ENCODE measurements at regions not wholly inside any gene's neighbourhood (a gene's known extent, or its start where the extent isn't known, plus 50 kb on each side); places are given as distances from the start of the nearest gene placed in this dataset.
A peak's percentile ranks its signal among the peaks of the same experiment; 100 is the strongest.

DNA sequence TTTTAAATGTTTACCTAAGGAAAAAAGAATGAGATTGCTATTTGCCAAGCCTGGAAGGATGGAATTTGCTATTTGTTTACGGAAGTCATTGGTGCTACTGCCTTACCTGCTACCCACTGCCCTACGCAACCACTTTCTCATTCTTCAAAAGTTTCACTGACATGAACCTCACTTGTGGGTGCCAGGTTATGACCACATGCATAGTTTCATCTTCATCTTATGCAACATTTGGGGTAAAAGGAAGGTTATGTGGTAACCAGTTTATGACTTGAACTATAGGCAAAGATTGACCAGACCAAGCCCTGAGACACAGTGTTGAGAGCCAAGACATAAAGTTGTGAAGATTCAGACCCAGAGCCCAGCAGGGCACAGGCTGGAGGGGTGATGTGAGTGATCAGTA is 142.5 kb downstream of the LACC1 start:
- DNase-seq (ENCODE audit: low spot score): no peak

DNA sequence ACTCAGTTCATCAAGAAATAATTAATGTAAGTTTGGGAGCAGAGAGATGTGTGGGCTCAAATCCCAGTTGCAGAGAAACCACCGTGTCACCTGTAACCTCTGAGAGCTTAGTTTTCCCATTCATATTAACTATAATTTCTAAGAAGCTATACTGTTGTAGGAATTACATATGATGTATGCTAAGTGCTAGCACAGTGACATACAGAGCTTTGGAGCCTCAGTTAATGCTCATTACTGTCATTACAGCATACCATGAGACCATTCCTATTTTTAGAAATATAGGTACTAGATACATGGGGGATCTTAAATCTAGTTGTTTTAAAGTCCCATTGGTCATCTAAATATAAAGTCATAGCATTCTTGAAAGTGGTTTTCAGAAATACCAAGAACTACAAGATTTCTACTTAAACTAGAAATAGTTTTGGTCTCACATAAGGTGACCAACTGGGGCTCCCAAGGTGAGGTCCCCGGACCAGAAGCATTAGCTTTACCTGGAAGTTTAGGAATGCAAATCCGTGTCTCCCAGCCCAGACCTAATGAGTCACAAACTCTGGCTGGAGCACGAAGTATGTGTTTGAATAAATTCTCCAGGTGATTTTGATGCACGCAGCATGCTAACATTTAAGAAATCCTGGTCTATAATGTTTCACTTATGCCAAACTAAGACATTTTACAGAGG is 144.6 kb downstream of the LACC1 start:
- DNase-seq (ENCODE audit: low spot score): no peak

DNA sequence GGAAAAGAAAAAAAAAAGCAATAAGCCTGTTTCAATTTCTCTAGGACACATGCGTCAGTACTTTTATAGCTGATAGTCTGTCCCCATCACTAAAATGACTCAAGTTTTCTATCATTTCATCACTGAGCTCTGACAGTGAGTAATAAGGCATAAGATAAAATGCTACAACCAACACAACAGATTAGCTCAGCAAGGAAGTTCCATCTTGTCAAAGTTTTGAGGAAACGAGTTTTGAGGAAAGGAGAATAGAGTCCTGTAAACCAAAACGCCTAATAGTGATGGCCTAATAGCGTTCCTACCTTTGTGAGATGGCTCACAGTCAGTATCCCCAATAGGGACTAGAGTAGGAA is 145.1 kb downstream of the LACC1 start:
- DNase-seq (ENCODE audit: low spot score): no peak

DNA sequence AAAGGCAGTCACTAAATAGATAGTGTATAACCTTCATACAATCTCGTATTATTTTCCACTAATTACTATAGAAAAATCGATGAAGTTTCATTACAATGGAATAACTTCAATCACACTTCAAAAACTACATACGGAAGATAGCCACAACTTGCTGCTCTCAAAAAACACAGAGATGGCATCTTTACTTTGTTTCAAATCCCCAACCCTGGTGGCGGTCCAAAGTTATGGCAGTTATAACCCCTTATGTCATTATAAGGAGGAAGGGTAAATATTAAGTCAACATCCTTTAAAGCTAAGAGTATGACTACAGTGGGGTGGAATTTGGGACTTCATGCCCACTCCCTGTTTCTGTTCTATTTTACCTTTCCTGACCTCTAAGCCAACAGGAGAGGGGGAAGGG is 146.5 kb downstream of the LACC1 start:
- DNase-seq (ENCODE audit: low spot score): no peak

DNA sequence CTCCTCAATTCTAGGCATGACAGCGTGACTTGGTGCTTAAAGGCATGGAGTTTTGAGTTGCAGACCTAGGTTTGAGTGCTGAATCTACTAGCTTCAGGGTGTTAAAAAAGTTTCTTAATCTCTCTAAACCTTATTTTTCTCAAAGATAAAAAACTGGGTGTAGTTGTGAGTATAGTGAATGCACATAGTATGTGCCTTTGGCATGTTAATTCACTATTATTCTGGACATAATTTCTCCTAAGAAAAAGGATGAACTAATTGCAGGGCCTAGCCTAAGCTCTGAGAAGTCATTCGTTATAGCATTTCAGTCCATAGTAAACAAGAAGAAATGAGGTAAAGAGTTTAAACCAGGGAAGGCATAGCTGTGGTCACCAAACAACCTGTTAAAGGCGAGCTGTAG is 149.0 kb downstream of the LACC1 start:
- DNase-seq (ENCODE audit: low spot score): no peak

DNA sequence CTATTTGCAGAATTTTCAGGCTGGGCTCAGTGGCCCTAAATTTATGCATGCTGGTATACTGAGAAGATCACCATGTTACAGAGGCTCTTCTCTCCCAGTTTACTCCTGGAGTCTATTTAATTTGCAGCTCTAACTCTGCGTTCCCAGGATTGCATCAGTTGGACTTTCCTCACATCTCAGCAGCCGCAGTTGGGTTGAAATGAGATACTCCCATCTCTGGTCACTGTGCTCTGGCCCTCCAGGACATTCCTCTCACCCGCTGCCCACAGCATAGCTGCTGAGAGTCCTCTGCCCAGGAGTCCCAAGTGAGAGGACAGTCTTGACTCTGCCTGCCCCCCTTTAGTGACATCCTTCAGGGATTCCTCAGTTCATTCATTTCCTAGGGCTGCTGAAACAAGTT is 150.9 kb downstream of the LACC1 start:
- DNase-seq (ENCODE audit: low spot score): no peak

DNA sequence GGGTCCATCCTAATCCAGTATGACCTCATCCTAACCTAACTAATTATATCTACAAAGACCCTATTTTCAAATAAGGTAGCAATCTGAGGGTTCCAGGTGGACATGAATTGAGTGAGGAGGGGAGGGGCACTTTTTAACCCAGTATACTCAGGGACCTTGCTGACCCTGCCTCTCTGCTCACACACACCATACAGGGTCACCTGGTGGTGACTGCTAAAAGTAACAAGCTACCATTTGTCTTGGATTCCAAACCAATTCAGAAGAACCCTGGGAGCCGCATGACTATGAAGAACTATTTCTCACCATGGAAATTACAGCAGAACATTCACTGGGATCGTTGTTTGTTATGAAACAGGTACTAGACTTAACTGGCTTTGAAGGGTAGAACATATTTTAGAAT is 151.9 kb downstream of the LACC1 start:
- DNase-seq (ENCODE audit: low spot score): no peak

DNA sequence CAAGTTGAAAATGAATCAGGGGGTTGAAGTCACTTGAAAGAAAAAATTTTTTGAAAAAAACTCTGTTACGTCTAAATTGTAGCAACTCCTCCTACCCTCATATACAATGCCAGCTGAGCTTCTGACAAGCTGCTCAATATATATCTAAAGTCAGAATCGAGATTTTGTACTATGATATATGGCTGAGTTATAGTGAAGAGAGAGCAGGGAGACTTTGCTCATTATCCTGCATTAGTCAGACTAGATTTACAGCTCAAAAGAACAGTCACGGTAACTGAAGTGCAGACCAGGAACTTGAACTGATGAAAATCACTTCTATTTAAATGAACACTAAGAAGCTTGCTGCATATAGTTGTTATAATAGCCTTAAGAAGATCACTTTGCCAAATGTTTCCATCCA is 153.1 kb downstream of the LACC1 start:
- no peak for DNase-seq (ENCODE audit: low spot score)

DNA sequence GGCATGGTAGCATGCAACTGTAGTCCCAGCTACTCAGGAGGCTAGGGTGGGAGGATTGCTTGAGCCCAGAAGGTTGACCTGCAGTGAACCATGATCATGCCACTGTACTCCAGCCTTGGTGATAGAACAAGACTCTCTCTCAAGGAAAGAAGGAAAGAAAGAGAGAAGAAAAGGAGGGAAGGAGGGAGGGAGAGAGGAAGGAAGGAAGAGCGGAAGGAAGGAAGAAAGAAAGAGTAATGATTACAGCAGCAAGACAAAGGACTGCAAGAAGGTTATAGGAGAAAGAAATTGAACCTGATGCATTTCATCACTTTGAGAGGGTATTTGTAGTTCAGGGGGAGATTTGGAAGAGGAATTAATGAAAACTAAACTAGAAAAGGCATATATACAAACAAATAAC is 155.7 kb downstream of the LACC1 start:
- no peak for DNase-seq (ENCODE audit: low spot score)

DNA sequence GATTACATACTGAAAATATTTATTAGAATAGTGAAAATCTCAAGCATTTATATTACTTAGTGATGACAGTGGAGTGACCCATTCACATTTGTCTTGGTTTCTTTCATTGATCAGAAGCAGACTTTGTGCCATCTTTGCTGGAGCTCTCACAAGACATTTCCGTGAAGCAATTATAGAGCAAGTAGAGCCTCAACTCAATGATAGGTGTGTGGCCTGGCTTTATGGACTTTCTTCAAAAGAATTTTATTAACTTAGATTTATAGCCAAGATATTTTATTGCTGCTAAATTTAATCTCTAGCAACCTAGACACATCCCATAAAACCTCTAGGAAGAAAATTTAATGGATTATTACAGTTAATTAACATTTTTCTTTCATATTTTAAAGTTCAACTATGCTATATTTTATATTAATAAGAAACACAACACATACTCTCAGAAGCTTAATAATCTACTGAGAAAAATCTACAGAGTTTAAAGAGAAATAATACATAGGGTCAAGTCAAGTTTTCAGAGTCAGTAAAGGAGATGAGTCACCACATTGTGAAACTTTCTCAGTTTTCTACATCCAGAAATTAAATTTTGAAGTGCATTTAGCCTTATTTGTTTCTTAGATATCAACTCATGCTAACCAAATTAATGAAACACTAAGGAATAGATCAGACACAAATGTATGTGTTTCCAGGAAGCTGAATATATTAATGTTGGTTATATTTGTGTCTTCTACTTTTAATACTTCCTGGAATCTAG is 160.5 kb downstream of the LACC1 start:
- DNase-seq (ENCODE audit: low spot score): no peak

DNA sequence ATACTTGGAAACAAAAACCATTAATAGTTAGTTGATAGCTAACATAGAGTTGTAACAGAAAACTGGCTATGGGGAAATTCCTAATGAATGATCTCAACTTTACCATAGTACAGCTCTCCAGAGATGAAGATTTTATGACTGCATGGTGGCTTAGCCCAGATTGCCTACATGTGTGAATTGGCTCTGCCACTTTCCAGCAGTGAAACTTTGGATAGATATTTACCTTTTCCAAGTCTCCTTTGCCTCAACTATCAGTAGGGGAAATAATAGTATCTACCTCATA is 161.1 kb downstream of the LACC1 start:
- DNase-seq (ENCODE audit: low spot score): no peak

DNA sequence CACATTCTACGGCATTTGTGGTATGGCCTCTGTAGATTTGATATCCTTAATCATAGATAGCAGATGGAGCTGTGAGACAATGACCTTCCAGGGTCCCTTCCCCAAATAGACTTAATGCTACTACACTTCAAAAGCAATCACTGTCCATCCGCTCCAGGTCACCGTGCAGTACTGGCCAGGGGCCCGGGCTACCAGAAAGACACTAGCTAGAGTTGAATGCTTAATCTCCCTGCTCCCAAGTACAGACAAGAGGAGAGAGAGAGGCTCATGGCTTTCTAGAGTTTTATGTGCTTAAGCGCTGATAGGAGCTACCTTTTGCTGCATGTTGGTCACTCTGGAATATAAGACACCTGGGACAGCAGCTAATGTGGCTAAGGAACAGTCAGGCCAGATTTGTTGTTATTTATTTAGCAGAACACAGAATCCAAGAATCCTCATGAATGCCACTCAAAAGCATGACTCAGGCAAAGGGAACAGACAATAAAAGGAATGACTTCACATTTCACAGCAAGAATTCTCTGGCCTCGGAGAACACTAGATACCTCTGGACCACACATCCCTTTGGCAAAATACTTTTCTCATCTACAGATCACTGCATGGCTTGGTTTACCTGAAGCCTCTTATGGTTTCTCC is 165.0 kb downstream of the LACC1 start:
- no peak for DNase-seq (ENCODE audit: low spot score)

DNA sequence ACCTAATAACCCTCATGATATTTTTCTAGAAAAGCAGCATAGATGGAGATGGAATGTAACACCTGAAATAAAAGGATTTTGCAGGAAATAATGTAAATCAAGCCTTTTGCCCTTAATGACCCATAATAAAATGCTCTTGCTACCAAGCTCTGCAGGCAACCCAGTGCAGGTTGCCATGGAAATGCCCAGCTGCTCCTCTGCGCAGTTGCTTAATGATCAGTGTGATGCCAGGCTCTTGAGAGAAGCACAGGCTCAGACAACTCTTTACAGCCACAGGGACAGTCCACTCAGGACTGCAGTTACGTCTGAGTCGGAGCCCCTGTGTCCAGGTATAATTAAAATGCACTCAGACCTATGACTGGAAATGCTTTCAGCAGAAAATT is 165.5 kb downstream of the LACC1 start:
- DNase-seq (ENCODE audit: low spot score): no peak

DNA sequence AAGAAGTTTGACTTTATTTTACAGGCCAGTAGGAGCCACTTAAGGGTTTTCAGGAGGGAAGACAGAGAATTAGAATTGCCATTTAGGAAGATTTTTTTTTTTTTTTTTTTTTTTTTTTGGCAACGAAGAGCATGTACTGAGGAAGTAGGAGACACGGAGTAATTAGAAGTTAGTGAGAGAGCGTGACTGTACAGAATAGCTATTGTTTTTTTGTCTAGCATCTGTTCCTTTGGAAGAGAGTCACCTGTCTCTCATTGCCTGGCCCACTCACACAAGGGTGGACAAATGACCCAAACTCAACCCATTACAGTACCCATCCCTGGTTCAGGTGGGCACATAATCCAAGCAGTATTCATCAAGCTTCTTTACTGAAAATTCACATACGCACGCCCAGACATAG is 166.7 kb downstream of the LACC1 start:
- DNase-seq (ENCODE audit: low spot score): no peak

DNA sequence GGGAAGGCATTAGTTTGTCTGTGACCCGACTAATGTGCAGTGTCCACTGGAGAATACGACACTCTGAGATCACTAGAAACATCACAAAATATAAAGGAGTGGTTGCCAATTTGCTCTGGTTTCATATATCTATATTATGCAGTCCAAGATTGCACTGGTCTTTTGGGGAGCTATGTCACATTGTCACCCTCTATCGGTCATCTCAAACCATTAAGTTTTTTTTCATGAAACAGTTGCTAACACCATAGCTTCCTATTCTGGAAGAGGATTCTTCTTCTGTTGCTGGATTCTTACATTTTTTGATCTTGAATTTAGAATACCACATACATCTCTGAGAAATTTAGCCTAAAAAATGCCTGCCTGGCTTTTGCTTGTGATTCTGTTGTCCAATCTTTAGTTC is 168.6 kb downstream of the LACC1 start:
- DNase-seq (ENCODE audit: low spot score): no peak

DNA sequence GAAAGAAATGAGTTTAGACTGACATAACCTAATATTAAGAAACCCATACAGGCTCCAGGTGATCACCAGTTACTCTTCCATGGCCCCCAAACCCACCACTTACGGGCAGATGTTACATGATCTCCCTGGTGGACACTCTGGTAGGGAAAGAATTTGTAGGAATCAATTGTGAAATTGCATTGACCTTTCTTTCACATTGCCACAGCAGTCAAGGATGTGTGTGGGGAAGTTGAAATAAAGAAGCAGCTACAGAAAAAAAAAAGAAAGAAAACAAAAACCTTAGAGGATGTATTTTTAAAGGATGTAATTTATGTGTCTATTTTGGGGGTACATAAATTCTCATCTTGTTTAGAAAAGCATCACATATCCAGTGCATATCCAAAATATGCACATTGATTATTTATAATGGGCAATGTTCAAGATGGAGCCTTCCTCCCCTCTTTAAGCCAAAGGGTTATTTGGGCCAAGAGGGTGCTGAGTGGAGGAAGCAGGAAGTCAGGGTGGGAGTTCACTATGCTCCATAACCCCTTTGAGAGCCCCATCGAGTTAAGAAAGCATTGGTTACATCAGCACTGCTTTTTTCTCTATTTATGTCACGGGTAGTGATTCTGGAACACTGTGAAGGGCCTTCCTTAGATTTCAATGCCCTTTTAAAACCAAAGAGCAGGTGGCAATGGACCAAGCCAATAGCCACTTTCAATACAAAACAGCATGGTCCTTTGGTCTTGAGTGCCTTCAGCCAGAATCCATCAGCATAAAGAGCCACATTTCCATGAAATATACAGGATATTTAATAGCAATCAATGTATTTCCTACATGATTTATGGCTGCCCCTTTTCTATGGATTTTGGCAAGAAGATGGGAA is 169.6 kb downstream of the LACC1 start:
- DNase-seq (ENCODE audit: low spot score): no peak

DNA sequence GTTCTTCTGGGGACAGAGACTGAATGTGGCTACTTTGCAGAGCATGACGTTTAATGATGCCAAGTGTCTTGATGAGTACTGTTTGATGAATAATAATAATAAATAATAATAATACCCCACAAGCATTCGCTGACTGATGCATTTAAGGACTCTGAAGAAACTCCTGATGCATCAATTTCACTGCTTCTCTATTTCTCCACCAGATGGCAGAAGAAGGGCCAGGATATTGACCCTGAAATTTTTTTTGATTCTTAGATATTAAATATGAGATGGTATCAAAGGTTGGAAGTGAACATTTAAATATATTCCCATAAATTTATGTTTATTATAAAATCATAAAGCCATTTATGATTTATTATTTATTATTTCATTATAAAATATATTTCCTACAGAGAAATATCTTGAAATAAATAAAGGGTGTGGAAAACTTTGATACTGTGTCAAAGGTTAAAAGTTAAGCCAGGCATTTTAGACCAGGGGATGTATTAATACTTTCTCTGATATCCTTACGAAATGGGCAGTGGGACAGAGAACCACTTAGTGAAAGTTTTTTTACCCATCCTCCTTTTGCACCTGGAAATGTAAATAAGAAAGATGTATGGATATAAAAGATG is 170.9 kb downstream of the LACC1 start:
- DNase-seq (ENCODE audit: low spot score): peak; percentile 32

DNA sequence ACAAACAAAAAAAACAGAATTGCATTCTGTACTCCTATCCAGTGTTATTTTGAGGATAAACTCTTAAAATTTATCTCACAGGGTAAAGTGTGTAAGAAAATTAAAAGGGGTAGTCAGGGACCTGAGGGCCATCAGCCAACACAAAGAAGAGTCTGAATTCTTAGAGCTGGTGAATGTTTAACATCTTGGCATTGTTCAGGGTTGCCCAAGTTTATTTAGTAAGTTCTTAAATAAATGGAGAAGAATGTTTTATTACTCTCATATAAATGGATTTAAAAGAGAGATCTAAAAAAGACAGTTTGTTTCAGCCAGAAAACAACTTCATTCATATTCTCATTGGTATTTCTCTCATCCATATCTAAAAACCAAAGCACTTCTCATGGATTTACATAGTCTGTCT is 171.7 kb downstream of the LACC1 start:
- DNase-seq (ENCODE audit: low spot score): no peak

DNA sequence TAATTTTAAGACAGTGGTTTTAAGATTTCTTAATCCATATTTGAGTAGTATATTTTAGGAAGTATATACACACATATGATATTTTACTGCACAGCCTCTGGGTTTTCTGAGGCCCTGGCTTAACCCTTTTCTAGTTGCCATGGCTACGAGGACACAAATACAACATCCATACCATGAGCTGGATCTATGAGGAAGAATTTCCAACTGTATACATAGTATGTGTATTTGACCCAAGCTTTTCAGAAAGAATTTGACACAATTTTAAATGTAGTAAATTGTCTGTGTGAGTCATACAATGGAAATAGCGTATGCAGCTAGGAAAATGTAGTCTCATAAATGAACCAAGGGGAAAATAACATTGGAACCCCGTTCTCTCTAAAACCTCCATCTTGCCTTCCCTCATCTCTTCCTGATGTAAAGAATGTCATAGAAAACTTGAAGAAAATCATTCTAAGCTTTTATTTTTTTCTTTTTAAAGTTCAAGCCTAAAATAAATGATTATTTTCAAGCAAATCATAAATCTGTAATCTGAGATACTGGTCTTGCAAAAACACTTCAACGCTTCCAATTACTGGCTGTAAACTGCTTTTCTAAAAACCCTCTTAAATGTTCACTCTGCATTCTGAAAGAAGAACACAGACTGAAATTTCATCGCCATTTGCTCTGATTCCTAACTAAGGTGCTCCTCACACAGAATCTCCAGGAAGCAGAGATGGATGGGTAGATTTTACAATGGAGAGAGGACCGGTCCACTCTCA is 172.4 kb downstream of the LACC1 start:
- no peak for DNase-seq (ENCODE audit: low spot score)

DNA sequence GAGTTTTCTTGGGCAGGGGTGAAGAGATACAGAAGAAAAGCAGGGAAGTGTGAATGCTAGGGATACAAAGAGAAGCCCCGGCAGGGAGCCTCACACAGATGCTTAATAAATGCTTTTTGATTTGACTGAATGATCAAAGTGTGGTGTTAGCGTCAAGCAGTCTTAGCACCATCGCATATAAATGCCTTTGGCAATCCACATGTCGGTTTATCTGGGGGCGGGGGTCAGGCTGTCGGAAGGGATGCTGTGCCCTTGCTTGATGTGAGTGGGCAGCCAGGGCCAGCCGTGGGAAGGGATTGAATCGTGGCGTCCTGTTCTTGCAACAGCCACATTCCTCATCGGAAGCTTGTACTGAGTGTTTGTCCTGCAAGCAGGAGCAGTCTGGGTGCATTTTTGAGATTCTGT is 173.1 kb downstream of the LACC1 start:
- DNase-seq (ENCODE audit: low spot score): no peak

DNA sequence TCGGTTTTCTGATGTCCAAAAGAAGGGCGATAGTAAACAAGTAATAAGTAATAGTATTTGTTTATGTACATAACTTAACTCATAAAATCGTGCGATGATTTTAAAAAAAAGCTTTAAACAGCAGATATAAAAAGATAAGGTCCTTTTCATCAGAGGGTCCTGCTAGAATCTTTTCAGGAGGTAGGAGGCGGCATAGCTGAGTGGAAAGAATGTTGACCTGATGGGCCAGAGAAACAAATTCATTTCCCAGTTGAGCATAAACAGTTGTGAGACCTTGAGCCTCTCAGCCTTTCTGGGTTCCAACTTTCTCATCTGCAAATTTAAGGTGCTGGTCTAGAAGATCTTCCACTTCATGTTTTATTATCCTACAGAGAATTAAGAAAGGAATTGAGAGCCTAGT is 173.5 kb downstream of the LACC1 start:
- no peak for DNase-seq (ENCODE audit: low spot score)

DNA sequence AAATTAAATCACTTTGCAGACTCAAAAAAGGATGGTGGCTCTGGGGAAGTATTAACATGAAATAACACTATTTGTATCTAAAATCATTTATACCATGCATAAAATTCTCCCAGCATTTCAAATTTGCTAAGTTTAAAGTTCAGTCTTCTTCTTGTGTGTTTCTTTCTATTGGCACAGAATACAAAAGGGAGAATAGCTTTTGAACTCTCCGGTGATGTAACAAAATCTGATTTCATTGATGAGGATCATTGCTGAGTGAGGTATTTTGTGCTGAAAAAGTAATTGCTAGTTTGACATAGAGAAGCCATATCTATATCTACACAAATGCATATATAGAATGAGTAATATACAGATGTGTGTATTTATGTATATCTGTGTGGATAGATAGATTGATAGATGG is 174.8 kb downstream of the LACC1 start:
- no peak for DNase-seq (ENCODE audit: low spot score)
